ENCODE measurements at regions not wholly inside any gene's neighbourhood (a gene's known extent, or its start where the extent isn't known, plus 50 kb on each side); places are given as distances from the start of the nearest gene placed in this dataset.

- Histone ChIP-seq H3F3A (ENCODE audit: insufficient read depth, low read length, poor library complexity, severe bottlenecking) (no peaks in the 10 kb centered on the region), H3K4me2 (ENCODE audit: low read length) (no peak overlapping the region), H3K4me3 (ENCODE audit: low read length) (no peak overlapping the region), H3K79me2 (replicated peaks; ENCODE audit: insufficient read depth, low read length) (no peaks in the 10 kb centered on the region), H3K36me3 (ENCODE audit: insufficient read depth, low read length) (no peaks in the 10 kb centered on the region), H3K27me3 (ENCODE audit: insufficient read depth, low read depth, low read length) (no peaks in the 10 kb centered on the region), H3K9ac (ENCODE audit: low read length) (no peak overlapping the region), H3K27ac (ENCODE audit: low read length) (no peak overlapping the region), H2AFZ (ENCODE audit: low read depth, low read length) (no peak overlapping the region), H4K20me1 (ENCODE audit: insufficient read depth) (no peaks in the 10 kb centered on the region), H3K9me3 (ENCODE audit: low read length) (no peaks in the 10 kb centered on the region), H3K9me2 (ENCODE audit: insufficient read depth, low read length) (no peaks in the 10 kb centered on the region)
- TF ChIP-seq EZH2 (IDR thresholded peaks at IDR 0.05; ENCODE audit: borderline replicate concordance, insufficient read depth, low read length, poor library complexity, severe bottlenecking) (no peak), SMC3 (conservative IDR thresholded peaks at IDR 0.05; ENCODE audit: poor library complexity) (no peak), TAF1 (IDR thresholded peaks at IDR 0.05; ENCODE audit: low read depth) (no peak), CTCF (IDR thresholded peaks at IDR 0.05; ENCODE audit: poor library complexity, severe bottlenecking) (no peak), MXI1 (conservative IDR thresholded peaks at IDR 0.05; ENCODE audit: poor library complexity, severe bottlenecking) (no peak), REST (IDR thresholded peaks at IDR 0.05; ENCODE audit: borderline replicate concordance) (no peak), RAD21 (conservative IDR thresholded peaks at IDR 0.05) (no peak), EP300 (conservative IDR thresholded peaks at IDR 0.05; ENCODE audit: poor library complexity, severe bottlenecking) (no peak), POLR2AphosphoS5 (IDR thresholded peaks at IDR 0.05) (no peak)
These were observed 340.3 kb upstream of the ATP2B1 start for GRCh38 chr12:90048918-90049317.

- H3K9me3 ChIP-seq (ENCODE audit: low read length): no peaks in the 10 kb centered on the region
- H4K20me1 ChIP-seq (ENCODE audit: insufficient read depth): no peaks in the 10 kb centered on the region
- no peak overlapping the region for H3K27ac ChIP-seq (ENCODE audit: low read length)
- no peaks in the 10 kb centered on the region for H3F3A ChIP-seq (ENCODE audit: insufficient read depth, low read length, poor library complexity, severe bottlenecking)
- H3K4me3 ChIP-seq (ENCODE audit: low read length): no peak overlapping the region
- no peaks in the 10 kb centered on the region for H3K36me3 ChIP-seq (ENCODE audit: insufficient read depth, low read length)
- no peaks in the 10 kb centered on the region for H3K9me2 ChIP-seq (ENCODE audit: insufficient read depth, low read length)
- TF ChIP-seq POLR2AphosphoS5 (IDR thresholded peaks at IDR 0.05): no peak
- TF ChIP-seq CTCF (IDR thresholded peaks at IDR 0.05; ENCODE audit: poor library complexity, severe bottlenecking): no peak
- no peak overlapping the region for H3K4me2 ChIP-seq (ENCODE audit: low read length)
- no peaks in the 10 kb centered on the region for H3K27me3 ChIP-seq (ENCODE audit: insufficient read depth, low read depth, low read length)
- H2AFZ ChIP-seq (ENCODE audit: low read depth, low read length): no peak overlapping the region
- no peak overlapping the region for H3K9ac ChIP-seq (ENCODE audit: low read length)
- H3K79me2 ChIP-seq (replicated peaks; ENCODE audit: insufficient read depth, low read length): no peaks in the 10 kb centered on the region
These were observed 336.9 kb upstream of the ATP2B1 start for GRCh38 chr12:90045559-90045958.

Measured in neural cell (in vitro differentiated cells).